ENCODE measurements at regions not wholly inside any gene's neighbourhood (a gene's known extent, or its start where the extent isn't known, plus 50 kb on each side); places are given as distances from the start of the nearest gene placed in this dataset.

GRCh38 chr15:79736435-79737000, 160.3 kb downstream of the MTHFS start:
- Histone ChIP-seq H3K27ac (ENCODE audit: low read depth, low read length) (no peak overlapping the region), H3K27me3 (ENCODE audit: insufficient read depth, low read length) (no peaks in the 10 kb centered on the region), H3K4me3 (ENCODE audit: insufficient read depth, low read depth, low read length) (no peak overlapping the region), H3K4me1 (ENCODE audit: insufficient read depth, low read length) (no peaks in the 10 kb centered on the region), H4K20me1 (ENCODE audit: insufficient read depth, low read length) (no peaks in the 10 kb centered on the region), H3K79me2 (ENCODE audit: insufficient read depth, low read length) (no peaks in the 10 kb centered on the region), H3K36me3 (ENCODE audit: insufficient read depth, low read length) (no peaks in the 10 kb centered on the region), H3K4me2 (ENCODE audit: low read length) (no peak overlapping the region), H2AFZ (ENCODE audit: low read depth, low read length) (no peak overlapping the region), H3K9me3 (ENCODE audit: insufficient read depth, low read depth, low read length) (no peaks in the 10 kb centered on the region), H3K9ac (ENCODE audit: low read length) (no peak overlapping the region)
- Mint-ChIP-seq H3K27me3 (ENCODE audit: low read depth, unreplicated experiment) (peaks cover 3% of the 10 kb centered on the region), H3K4me1 (ENCODE audit: low read depth, unreplicated experiment) (peaks cover 8% of the 10 kb centered on the region), H3K27ac (ENCODE audit: unreplicated experiment) (no peak overlapping the region), H3K36me3 (ENCODE audit: low read depth, unreplicated experiment) (no peaks in the 10 kb centered on the region), H3K4me3 (ENCODE audit: unreplicated experiment) (no peak overlapping the region), H3K9me3 (ENCODE audit: unreplicated experiment) (peaks cover 8% of the 10 kb centered on the region)
- no peak for DNase-seq (ENCODE audit: low read depth)
- TF ChIP-seq, protein P1, sequence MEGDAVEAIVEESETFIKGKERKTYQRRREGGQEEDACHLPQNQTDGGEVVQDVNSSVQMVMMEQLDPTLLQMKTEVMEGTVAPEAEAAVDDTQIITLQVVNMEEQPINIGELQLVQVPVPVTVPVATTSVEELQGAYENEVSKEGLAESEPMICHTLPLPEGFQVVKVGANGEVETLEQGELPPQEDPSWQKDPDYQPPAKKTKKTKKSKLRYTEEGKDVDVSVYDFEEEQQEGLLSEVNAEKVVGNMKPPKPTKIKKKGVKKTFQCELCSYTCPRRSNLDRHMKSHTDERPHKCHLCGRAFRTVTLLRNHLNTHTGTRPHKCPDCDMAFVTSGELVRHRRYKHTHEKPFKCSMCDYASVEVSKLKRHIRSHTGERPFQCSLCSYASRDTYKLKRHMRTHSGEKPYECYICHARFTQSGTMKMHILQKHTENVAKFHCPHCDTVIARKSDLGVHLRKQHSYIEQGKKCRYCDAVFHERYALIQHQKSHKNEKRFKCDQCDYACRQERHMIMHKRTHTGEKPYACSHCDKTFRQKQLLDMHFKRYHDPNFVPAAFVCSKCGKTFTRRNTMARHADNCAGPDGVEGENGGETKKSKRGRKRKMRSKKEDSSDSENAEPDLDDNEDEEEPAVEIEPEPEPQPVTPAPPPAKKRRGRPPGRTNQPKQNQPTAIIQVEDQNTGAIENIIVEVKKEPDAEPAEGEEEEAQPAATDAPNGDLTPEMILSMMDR (IDR thresholded peaks at IDR 0.05; ENCODE audit: insufficient read depth, low read depth, low read length) = no peak
- TF ChIP-seq EZH2 (IDR thresholded peaks at IDR 0.05; ENCODE audit: insufficient read depth, low read length) = no peak
- FAIRE-seq = no peak

- H3K27ac ChIP-seq (ENCODE audit: low read depth, low read length) = no peak overlapping the region
- no peak for FAIRE-seq
- Mint-ChIP-seq H3K4me1 (ENCODE audit: low read depth, unreplicated experiment) (peaks cover 8% of the 10 kb centered on the region), H3K9me3 (ENCODE audit: unreplicated experiment) (peaks cover 6% of the 10 kb centered on the region), H3K4me3 (ENCODE audit: unreplicated experiment) (no peak overlapping the region), H3K27me3 (ENCODE audit: low read depth, unreplicated experiment) (peaks cover 3% of the 10 kb centered on the region), H3K27ac (ENCODE audit: unreplicated experiment) (no peak overlapping the region), H3K36me3 (ENCODE audit: low read depth, unreplicated experiment) (no peaks in the 10 kb centered on the region)
- H3K79me2 ChIP-seq (ENCODE audit: insufficient read depth, low read length) = no peaks in the 10 kb centered on the region
- H3K27me3 ChIP-seq (ENCODE audit: insufficient read depth, low read length) = no peaks in the 10 kb centered on the region
- TF ChIP-seq EZH2 (IDR thresholded peaks at IDR 0.05; ENCODE audit: insufficient read depth, low read length) = no peak
- TF ChIP-seq, protein P1 (IDR thresholded peaks at IDR 0.05; ENCODE audit: insufficient read depth, low read depth, low read length) = no peak
- H3K4me1 ChIP-seq (ENCODE audit: insufficient read depth, low read length) = no peaks in the 10 kb centered on the region
- H4K20me1 ChIP-seq (ENCODE audit: insufficient read depth, low read length) = no peaks in the 10 kb centered on the region
- no peak overlapping the region for H3K9ac ChIP-seq (ENCODE audit: low read length)
- no peak for DNase-seq (ENCODE audit: low read depth)
- no peaks in the 10 kb centered on the region for H3K36me3 ChIP-seq (ENCODE audit: insufficient read depth, low read length)
- H2AFZ ChIP-seq (ENCODE audit: low read depth, low read length) = no peak overlapping the region
- H3K4me2 ChIP-seq (ENCODE audit: low read length) = no peak overlapping the region
- no peak overlapping the region for H3K4me3 ChIP-seq (ENCODE audit: insufficient read depth, low read depth, low read length)
- H3K9me3 ChIP-seq (ENCODE audit: insufficient read depth, low read depth, low read length) = no peaks in the 10 kb centered on the region
These were observed 158.7 kb downstream of the MTHFS start for GRCh38 chr15:79738143-79738542.

- no peak for TF ChIP-seq EZH2 (IDR thresholded peaks at IDR 0.05; ENCODE audit: insufficient read depth, low read length)
- TF ChIP-seq, protein P1 (IDR thresholded peaks at IDR 0.05; ENCODE audit: insufficient read depth, low read depth, low read length) = no peak
- Histone ChIP-seq H3K27ac (ENCODE audit: low read depth, low read length) (no peak overlapping the region), H3K36me3 (ENCODE audit: insufficient read depth, low read length) (no peaks in the 10 kb centered on the region), H3K79me2 (ENCODE audit: insufficient read depth, low read length) (no peaks in the 10 kb centered on the region), H3K4me1 (ENCODE audit: insufficient read depth, low read length) (no peaks in the 10 kb centered on the region), H3K9me3 (ENCODE audit: insufficient read depth, low read depth, low read length) (no peaks in the 10 kb centered on the region), H3K4me3 (ENCODE audit: insufficient read depth, low read depth, low read length) (no peak overlapping the region), H3K27me3 (ENCODE audit: insufficient read depth, low read length) (no peaks in the 10 kb centered on the region), H3K4me2 (ENCODE audit: low read length) (no peak overlapping the region), H2AFZ (ENCODE audit: low read depth, low read length) (no peak overlapping the region), H3K9ac (ENCODE audit: low read length) (no peak overlapping the region), H4K20me1 (ENCODE audit: insufficient read depth, low read length) (no peaks in the 10 kb centered on the region)
- FAIRE-seq (no peak), DNase-seq (ENCODE audit: low read depth) (no peak)
- Mint-ChIP-seq H3K27me3 (ENCODE audit: low read depth, unreplicated experiment) (peaks cover 3% of the 10 kb centered on the region), H3K36me3 (ENCODE audit: low read depth, unreplicated experiment) (no peaks in the 10 kb centered on the region), H3K9me3 (ENCODE audit: unreplicated experiment) (peaks cover 6% of the 10 kb centered on the region), H3K4me1 (ENCODE audit: low read depth, unreplicated experiment) (peaks cover 8% of the 10 kb centered on the region), H3K27ac (ENCODE audit: unreplicated experiment) (no peak overlapping the region), H3K4me3 (ENCODE audit: unreplicated experiment) (no peak overlapping the region)
These were observed 156.3 kb downstream of the MTHFS start for GRCh38 chr15:79740561-79740960.
